ENCODE measurements at regions not wholly inside any gene's neighbourhood (a gene's known extent, or its start where the extent isn't known, plus 50 kb on each side); places are given as distances from the start of the nearest gene placed in this dataset.
"Not testable (repeated sequence)": the region's sequence is repeated elsewhere in the genome, so short reads cannot be mapped to it uniquely, and the experiment has no call there.

- no peak overlapping the region for H3K9ac ChIP-seq (ENCODE audit: low read depth in 1 of 2, low read length in 2 of 2)
- no peaks in the 10 kb centered on the region for H3K4me1 ChIP-seq (ENCODE audit: control insufficient read depth in 1 of 2, insufficient read depth in 2 of 2, low read length in 2 of 2)
- no peak overlapping the region for H3K27ac ChIP-seq (ENCODE audit: low read depth, low read length)
- H3K36me3 ChIP-seq (ENCODE audit: control insufficient read depth in 1 of 2, insufficient read depth in 2 of 2, low read length in 2 of 2), result no peaks in the 10 kb centered on the region
- peaks cover 0 to 3% of the 10 kb centered on the region in 2 donors for H3K9me3 ChIP-seq (ENCODE audit: control insufficient read depth in 1 of 2, low read length in 2 of 2)
- no peak overlapping the region for H3K4me3 ChIP-seq (ENCODE audit: low read depth in 1 of 2, low read length in 2 of 2)
- no peaks in the 10 kb centered on the region for H3K27me3 ChIP-seq (ENCODE audit: control insufficient read depth in 1 of 2, insufficient read depth in 2 of 2, low read length in 2 of 2)
Measured at GRCh38 chr4:60482921-60483351, 717.2 kb upstream of the ADGRL3 start.

- Histone ChIP-seq H3K36me3 (ENCODE audit: control insufficient read depth in 1 of 2, insufficient read depth in 2 of 2, low read length in 2 of 2) (no peaks in the 10 kb centered on the region), H3K9ac (ENCODE audit: low read depth in 1 of 2, low read length in 2 of 2) (no peak overlapping the region), H3K9me3 (ENCODE audit: control insufficient read depth in 1 of 2, low read length in 2 of 2) (peaks cover 0 to 5% of the 10 kb centered on the region in 2 donors), H3K27me3 (ENCODE audit: control insufficient read depth in 1 of 2, insufficient read depth in 2 of 2, low read length in 2 of 2) (no peaks in the 10 kb centered on the region), H3K27ac (ENCODE audit: low read depth, low read length) (no peak overlapping the region), H3K4me1 (ENCODE audit: control insufficient read depth in 1 of 2, insufficient read depth in 2 of 2, low read length in 2 of 2) (no peaks in the 10 kb centered on the region), H3K4me3 (ENCODE audit: low read depth in 1 of 2, low read length in 2 of 2) (no peak overlapping the region)
Measured at GRCh38 chr4:60485276-60485675, 714.9 kb upstream of the ADGRL3 start.

DNA sequence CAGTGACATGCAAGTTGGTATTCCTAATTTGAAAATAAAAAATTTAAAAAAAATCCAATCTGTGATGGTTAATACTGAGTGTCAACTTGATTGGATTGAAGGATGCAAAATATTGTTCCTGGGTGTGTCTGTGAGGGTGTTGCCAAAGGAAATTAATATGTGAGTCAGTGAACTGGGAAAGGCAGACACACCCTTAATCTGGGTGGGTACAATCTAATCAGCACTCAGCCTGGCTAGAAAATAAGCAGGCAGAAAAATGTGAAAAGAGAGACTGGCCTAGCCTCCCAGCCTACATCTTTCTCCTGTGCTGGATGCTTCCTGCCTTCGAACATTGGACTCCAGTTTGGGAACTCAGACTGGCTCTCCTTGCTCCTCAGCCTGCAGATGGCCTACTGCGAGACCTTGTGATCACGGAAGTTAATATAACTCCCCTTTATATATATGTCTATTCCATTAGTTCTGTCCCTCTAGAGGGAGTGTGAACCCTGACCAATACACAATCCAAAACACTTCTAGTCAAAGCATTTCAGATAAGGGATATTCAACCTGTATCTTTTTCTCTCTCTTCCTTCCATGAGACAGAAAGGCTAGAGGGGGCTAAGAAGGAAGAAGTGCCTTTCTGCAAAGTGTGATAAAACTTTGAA is 712.9 kb upstream of the ADGRL3 start:
- H3K27me3 ChIP-seq (ENCODE audit: control insufficient read depth in 1 of 2, insufficient read depth in 2 of 2, low read length in 2 of 2); H3K9me3 ChIP-seq (ENCODE audit: control insufficient read depth in 1 of 2, low read length in 2 of 2); H3K4me1 ChIP-seq (ENCODE audit: control insufficient read depth in 1 of 2, insufficient read depth in 2 of 2, low read length in 2 of 2); H3K4me3 ChIP-seq (ENCODE audit: low read depth in 1 of 2, low read length in 2 of 2); H3K9ac ChIP-seq (ENCODE audit: low read depth in 1 of 2, low read length in 2 of 2); H3K27ac ChIP-seq (ENCODE audit: low read depth, low read length); H3K36me3 ChIP-seq (ENCODE audit: control insufficient read depth in 1 of 2, insufficient read depth in 2 of 2, low read length in 2 of 2): not testable (repeated sequence)

DNA sequence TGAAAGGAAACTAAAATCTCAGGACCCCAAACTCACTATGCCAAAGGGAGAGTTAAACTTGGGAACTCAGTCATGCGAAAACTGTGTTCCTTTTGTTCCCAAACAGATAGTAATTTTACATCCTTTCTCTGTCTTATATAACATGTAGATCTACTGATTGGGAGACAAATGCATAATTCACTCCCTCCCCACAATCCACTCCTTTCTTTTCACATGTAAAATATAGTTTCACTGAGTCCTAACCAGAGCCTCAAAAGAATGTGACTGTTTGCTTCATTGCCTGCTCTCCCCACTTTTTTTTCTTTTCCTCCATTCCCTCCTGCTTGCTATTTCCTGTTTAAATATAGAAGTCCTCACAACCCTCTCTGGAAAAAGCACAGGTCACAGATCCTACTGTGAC is 699.3 kb upstream of the ADGRL3 start:
- H3K27ac ChIP-seq (ENCODE audit: low read depth, low read length), result no peak overlapping the region
- no peaks in the 10 kb centered on the region for H3K4me1 ChIP-seq (ENCODE audit: control insufficient read depth in 1 of 2, insufficient read depth in 2 of 2, low read length in 2 of 2)
- H3K4me3 ChIP-seq (ENCODE audit: low read depth in 1 of 2, low read length in 2 of 2), result no peak overlapping the region
- no peaks in the 10 kb centered on the region for H3K27me3 ChIP-seq (ENCODE audit: control insufficient read depth in 1 of 2, insufficient read depth in 2 of 2, low read length in 2 of 2)
- H3K36me3 ChIP-seq (ENCODE audit: control insufficient read depth in 1 of 2, insufficient read depth in 2 of 2, low read length in 2 of 2), result no peaks in the 10 kb centered on the region
- no peak overlapping the region for H3K9ac ChIP-seq (ENCODE audit: low read depth in 1 of 2, low read length in 2 of 2)
- H3K9me3 ChIP-seq (ENCODE audit: control insufficient read depth in 1 of 2, low read length in 2 of 2), result peaks cover 6 to 7% of the 10 kb centered on the region in 2 donors

DNA sequence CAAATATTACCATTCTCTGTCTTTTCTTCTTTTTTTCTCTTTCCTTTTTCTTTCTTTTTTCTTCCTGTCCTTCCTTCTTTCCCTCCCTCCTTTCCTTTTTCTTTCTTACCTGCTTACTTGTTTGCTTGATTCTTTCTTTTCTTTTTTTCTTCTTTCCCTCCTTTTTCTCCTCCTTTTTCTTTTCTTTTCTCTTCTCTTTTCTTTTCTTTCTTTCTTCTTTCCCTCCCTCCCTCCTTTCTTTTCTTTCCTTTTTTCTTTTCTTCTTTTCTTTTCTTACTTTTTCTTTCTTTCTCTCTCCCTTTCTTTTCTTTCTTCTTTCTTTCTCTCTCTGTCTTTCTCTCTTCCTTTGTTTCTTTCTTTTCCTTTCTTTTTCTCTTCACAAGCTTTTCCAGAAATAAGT is 697.4 kb upstream of the ADGRL3 start:
- no peaks in the 10 kb centered on the region for H3K4me1 ChIP-seq (ENCODE audit: control insufficient read depth in 1 of 2, insufficient read depth in 2 of 2, low read length in 2 of 2)
- no peaks in the 10 kb centered on the region for H3K36me3 ChIP-seq (ENCODE audit: control insufficient read depth in 1 of 2, insufficient read depth in 2 of 2, low read length in 2 of 2)
- H3K27ac ChIP-seq (ENCODE audit: low read depth, low read length), result no peak overlapping the region
- no peaks in the 10 kb centered on the region for H3K27me3 ChIP-seq (ENCODE audit: control insufficient read depth in 1 of 2, insufficient read depth in 2 of 2, low read length in 2 of 2)
- no peak overlapping the region for H3K9ac ChIP-seq (ENCODE audit: low read depth in 1 of 2, low read length in 2 of 2)
- H3K4me3 ChIP-seq (ENCODE audit: low read depth in 1 of 2, low read length in 2 of 2), result no peak overlapping the region
- H3K9me3 ChIP-seq (ENCODE audit: control insufficient read depth in 1 of 2, low read length in 2 of 2), result peaks cover 7 to 14% of the 10 kb centered on the region in 2 donors

GRCh38 chr4:60506061-60506460 is 694.1 kb upstream of the ADGRL3 start:
- Histone ChIP-seq H3K4me3 (ENCODE audit: low read depth in 1 of 2, low read length in 2 of 2) (no peak overlapping the region), H3K27ac (ENCODE audit: low read depth, low read length) (no peak overlapping the region), H3K4me1 (ENCODE audit: control insufficient read depth in 1 of 2, insufficient read depth in 2 of 2, low read length in 2 of 2) (no peaks in the 10 kb centered on the region), H3K36me3 (ENCODE audit: control insufficient read depth in 1 of 2, insufficient read depth in 2 of 2, low read length in 2 of 2) (no peaks in the 10 kb centered on the region), H3K27me3 (ENCODE audit: control insufficient read depth in 1 of 2, insufficient read depth in 2 of 2, low read length in 2 of 2) (no peaks in the 10 kb centered on the region), H3K9me3 (ENCODE audit: control insufficient read depth in 1 of 2, low read length in 2 of 2) (peaks cover 5 to 14% of the 10 kb centered on the region in 2 donors), H3K9ac (ENCODE audit: low read depth in 1 of 2, low read length in 2 of 2) (no peak overlapping the region)

GRCh38 chr4:60522265-60522664 is 677.9 kb upstream of the ADGRL3 start:
- H3K9me3 ChIP-seq (ENCODE audit: control insufficient read depth in 1 of 2, low read length in 2 of 2), result no peaks in the 10 kb centered on the region
- H3K4me3 ChIP-seq (ENCODE audit: low read depth in 1 of 2, low read length in 2 of 2), result no peak overlapping the region
- no peak overlapping the region for H3K27ac ChIP-seq (ENCODE audit: low read depth, low read length)

GRCh38 chr4:60531776-60532379 is 668.2 kb upstream of the ADGRL3 start:
- Histone ChIP-seq H3K4me1 (ENCODE audit: control insufficient read depth in 1 of 2, insufficient read depth in 2 of 2, low read length in 2 of 2) (no peaks in the 10 kb centered on the region), H3K36me3 (ENCODE audit: control insufficient read depth in 1 of 2, insufficient read depth in 2 of 2, low read length in 2 of 2) (no peaks in the 10 kb centered on the region), H3K27me3 (ENCODE audit: control insufficient read depth in 1 of 2, insufficient read depth in 2 of 2, low read length in 2 of 2) (no peaks in the 10 kb centered on the region), H3K27ac (ENCODE audit: low read depth, low read length) (no peak overlapping the region), H3K9ac (ENCODE audit: low read depth in 1 of 2, low read length in 2 of 2) (no peak overlapping the region), H3K4me3 (ENCODE audit: low read depth in 1 of 2, low read length in 2 of 2) (no peak overlapping the region), H3K9me3 (ENCODE audit: control insufficient read depth in 1 of 2, low read length in 2 of 2) (peaks cover 0 to 4% of the 10 kb centered on the region in 2 donors)

More at GRCh38 chr4:60522265-60522664, 677.9 kb upstream of the ADGRL3 start:
- Histone ChIP-seq H3K9ac (ENCODE audit: low read depth in 1 of 2, low read length in 2 of 2) (no peak overlapping the region), H3K4me1 (ENCODE audit: control insufficient read depth in 1 of 2, insufficient read depth in 2 of 2, low read length in 2 of 2) (no peaks in the 10 kb centered on the region), H3K27me3 (ENCODE audit: control insufficient read depth in 1 of 2, insufficient read depth in 2 of 2, low read length in 2 of 2) (no peaks in the 10 kb centered on the region), H3K36me3 (ENCODE audit: control insufficient read depth in 1 of 2, insufficient read depth in 2 of 2, low read length in 2 of 2) (no peaks in the 10 kb centered on the region)

- Histone ChIP-seq H3K9ac (ENCODE audit: low read depth in 1 of 2, low read length in 2 of 2) (no peak overlapping the region), H3K27ac (ENCODE audit: low read depth, low read length) (no peak overlapping the region), H3K4me1 (ENCODE audit: control insufficient read depth in 1 of 2, insufficient read depth in 2 of 2, low read length in 2 of 2) (no peaks in the 10 kb centered on the region), H3K27me3 (ENCODE audit: control insufficient read depth in 1 of 2, insufficient read depth in 2 of 2, low read length in 2 of 2) (no peaks in the 10 kb centered on the region), H3K36me3 (ENCODE audit: control insufficient read depth in 1 of 2, insufficient read depth in 2 of 2, low read length in 2 of 2) (no peaks in the 10 kb centered on the region), H3K9me3 (ENCODE audit: control insufficient read depth in 1 of 2, low read length in 2 of 2) (peaks cover 4 to 6% of the 10 kb centered on the region in 2 donors), H3K4me3 (ENCODE audit: low read depth in 1 of 2, low read length in 2 of 2) (no peak overlapping the region)
Measured at GRCh38 chr4:60544981-60545380, 655.1 kb upstream of the ADGRL3 start.

GRCh38 chr4:60562334-60562733 is 637.8 kb upstream of the ADGRL3 start:
- Histone ChIP-seq H3K9ac (ENCODE audit: low read depth in 1 of 2, low read length in 2 of 2) (no peak overlapping the region), H3K36me3 (ENCODE audit: control insufficient read depth in 1 of 2, insufficient read depth in 2 of 2, low read length in 2 of 2) (no peaks in the 10 kb centered on the region), H3K4me1 (ENCODE audit: control insufficient read depth in 1 of 2, insufficient read depth in 2 of 2, low read length in 2 of 2) (no peaks in the 10 kb centered on the region), H3K9me3 (ENCODE audit: control insufficient read depth in 1 of 2, low read length in 2 of 2) (no peaks in the 10 kb centered on the region), H3K27ac (ENCODE audit: low read depth, low read length) (no peak overlapping the region), H3K4me3 (ENCODE audit: low read depth in 1 of 2, low read length in 2 of 2) (no peak overlapping the region), H3K27me3 (ENCODE audit: control insufficient read depth in 1 of 2, insufficient read depth in 2 of 2, low read length in 2 of 2) (no peaks in the 10 kb centered on the region)

Data from duodenal mucosa (tissue), 2 donors.